ENCODE measurements at regions not wholly inside any gene's neighbourhood (a gene's known extent, or its start where the extent isn't known, plus 50 kb on each side); places are given as distances from the start of the nearest gene placed in this dataset.

- in situ Hi-C loops (cut with HindIII; ENCODE audit: low pct_unique_long_range_greater_than_20kb, low sequenced_read_pairs): no loop called here
- no peak for TF ChIP-seq JUND (IDR thresholded peaks at IDR 0.05; ENCODE audit: low read depth)
Measured at GRCh38 chr1:21342961-21343838, 52.9 kb upstream of the ECE1 start.

GRCh38 chr1:21341517-21342078, 51.3 kb upstream of the ECE1 start:
- no peak for TF ChIP-seq JUND (IDR thresholded peaks at IDR 0.05; ENCODE audit: low read depth)
- in situ Hi-C loops (cut with HindIII; ENCODE audit: low pct_unique_long_range_greater_than_20kb, low sequenced_read_pairs): no loop called here
- DNase-seq (ENCODE audit: low read depth in 1 of 2, low spot score in 1 of 2): no peak

More at GRCh38 chr1:21342961-21343838, 52.9 kb upstream of the ECE1 start:
- peak in 1 of 2 experiments; percentile 22 for DNase-seq (ENCODE audit: low read depth in 1 of 2, low spot score in 1 of 2)

- no peak for DNase-seq (ENCODE audit: low read depth in 1 of 2, low spot score in 1 of 2)
- no peak for TF ChIP-seq JUND (IDR thresholded peaks at IDR 0.05; ENCODE audit: low read depth)
- in situ Hi-C loops (cut with HindIII; ENCODE audit: low pct_unique_long_range_greater_than_20kb, low sequenced_read_pairs): no loop called here
Measured at GRCh38 chr1:21341022-21341421, 50.8 kb upstream of the ECE1 start.

- no peak for TF ChIP-seq JUND (IDR thresholded peaks at IDR 0.05; ENCODE audit: low read depth)
- DNase-seq (ENCODE audit: low read depth in 1 of 2, low spot score in 1 of 2): peak in 1 of 2 experiments; percentile 65
- in situ Hi-C loops (cut with HindIII; ENCODE audit: low pct_unique_long_range_greater_than_20kb, low sequenced_read_pairs): no loop called here
Measured at GRCh38 chr1:21340230-21340945, 50.1 kb upstream of the ECE1 start.
